A549 (cell line): ENCODE measurements at regions not wholly inside any gene's neighbourhood (a gene's known extent, or its start where the extent isn't known, plus 50 kb on each side); places are given as distances from the start of the nearest gene placed in this dataset.

ENCODE experiments used
- CHD2 ChIP-seq: fragments of 150-350 bp; IDR thresholded peaks from 2 replicates; pipeline ENCODE4 v1.6.1; 2014; ENCODE audit warnings: low read length; ENCODE audit not compliant: partially characterized antibody
- ELK1 ChIP-seq: fragments of 150-350 bp; IDR thresholded peaks from 2 replicates; pipeline ENCODE4 v1.6.1; 2014; ENCODE audit warnings: low read depth, mild to moderate bottlenecking, low read length
- KDM1A ChIP-seq: fragments of 200-600 bp; sonication (generic); IDR thresholded peaks from 2 replicates; pipeline ENCODE4 v1.6.1; 2016; ENCODE audit warnings: low read depth, mild to moderate bottlenecking
- KDM5A ChIP-seq: fragments of 200-600 bp; sonication (generic); IDR thresholded peaks from 2 replicates; pipeline ENCODE4 v1.6.1; 2016; ENCODE audit warnings: antibody characterized with exemption, mild to moderate bottlenecking
- MAX ChIP-seq: IDR thresholded peaks from 2 replicates; pipeline ENCODE4 v1.6.1; 2012
- POLR2A ChIP-seq: IDR thresholded peaks from 2 replicates; pipeline ENCODE4 v1.6.1; 2012; ENCODE audit warnings: mild to moderate bottlenecking, low read length

- TF ChIP-seq CHD2, result no peak
- TF ChIP-seq POLR2A, result no peak
- no peak for TF ChIP-seq MAX
- TF ChIP-seq KDM5A, result no peak
- no peak for TF ChIP-seq ELK1
- no peak for TF ChIP-seq KDM1A
Measured at GRCh38 chr16:64738321-64738960, 383.4 kb downstream of the CDH11 start.
